ENCODE measurements at regions not wholly inside any gene's neighbourhood (a gene's known extent, or its start where the extent isn't known, plus 50 kb on each side); places are given as distances from the start of the nearest gene placed in this dataset.

GRCh38 chr10:93165367-93165766, 91.7 kb downstream of the CYP26A1 start:
- Histone ChIP-seq H3K27me3 (ENCODE audit: insufficient read depth, low read length, poor library complexity, severe bottlenecking) (no peaks in the 10 kb centered on the region), H3K4me1 (ENCODE audit: insufficient read depth, low read length, poor library complexity, severe bottlenecking) (no peaks in the 10 kb centered on the region), H3K9me3 (ENCODE audit: insufficient read depth, low read depth, low read length) (peaks cover 4% of the 10 kb centered on the region; the same call in 1 of the 2 replicates), H3K36me3 (ENCODE audit: insufficient read depth, low read length) (no peaks in the 10 kb centered on the region), H3F3A (ENCODE audit: low read depth) (no peaks in the 10 kb centered on the region), H3K79me2 (ENCODE audit: insufficient read depth, low read length) (no peaks in the 10 kb centered on the region), H2AFZ (ENCODE audit: low read length) (no peak overlapping the region), H4K20me1 (ENCODE audit: insufficient read depth, low read length, poor library complexity, severe bottlenecking) (no peaks in the 10 kb centered on the region), H3K9me2 (replicated peaks; ENCODE audit: low read depth, low read length) (no peaks in the 10 kb centered on the region), H3K4me3 (ENCODE audit: low read length, poor library complexity, severe bottlenecking) (no peak overlapping the region), H3K9ac (ENCODE audit: low read depth, low read length, poor library complexity, severe bottlenecking) (no peak overlapping the region), H3K4me2 (ENCODE audit: low read depth, low read length, poor library complexity, severe bottlenecking) (no peak overlapping the region)
- TF ChIP-seq EZH2phosphoT487 (IDR thresholded peaks at IDR 0.05; ENCODE audit: borderline replicate concordance) (no peak), CTCF (conservative IDR thresholded peaks at IDR 0.05; ENCODE audit: low read length) (no peak)

GRCh38 chr10:93166134-93166533, 92.4 kb downstream of the CYP26A1 start:
- Histone ChIP-seq H2AFZ (ENCODE audit: low read length) (no peak overlapping the region), H3K4me2 (ENCODE audit: low read depth, low read length, poor library complexity, severe bottlenecking) (no peak overlapping the region), H3K4me3 (ENCODE audit: low read length, poor library complexity, severe bottlenecking) (no peak overlapping the region)

GRCh38 chr10:93171837-93172236, 98.1 kb downstream of the CYP26A1 start:
- TF ChIP-seq EZH2phosphoT487 (IDR thresholded peaks at IDR 0.05; ENCODE audit: borderline replicate concordance) (no peak), CTCF (conservative IDR thresholded peaks at IDR 0.05; ENCODE audit: low read length) (no peak)
- Histone ChIP-seq H3K4me3 (ENCODE audit: low read length, poor library complexity, severe bottlenecking) (no peak overlapping the region), H3F3A (ENCODE audit: low read depth) (no peaks in the 10 kb centered on the region), H3K4me2 (ENCODE audit: low read depth, low read length, poor library complexity, severe bottlenecking) (no peak overlapping the region), H3K27me3 (ENCODE audit: insufficient read depth, low read length, poor library complexity, severe bottlenecking) (no peaks in the 10 kb centered on the region), H3K9me3 (ENCODE audit: insufficient read depth, low read depth, low read length) (peaks cover 7% of the 10 kb centered on the region; the same call in 1 of the 2 replicates), H3K4me1 (ENCODE audit: insufficient read depth, low read length, poor library complexity, severe bottlenecking) (no peaks in the 10 kb centered on the region), H3K9me2 (replicated peaks; ENCODE audit: low read depth, low read length) (no peaks in the 10 kb centered on the region), H4K20me1 (ENCODE audit: insufficient read depth, low read length, poor library complexity, severe bottlenecking) (no peaks in the 10 kb centered on the region), H3K79me2 (ENCODE audit: insufficient read depth, low read length) (no peaks in the 10 kb centered on the region), H3K36me3 (ENCODE audit: insufficient read depth, low read length) (no peaks in the 10 kb centered on the region), H2AFZ (ENCODE audit: low read length) (no peak overlapping the region), H3K9ac (ENCODE audit: low read depth, low read length, poor library complexity, severe bottlenecking) (no peak overlapping the region)

More at GRCh38 chr10:93166134-93166533, 92.4 kb downstream of the CYP26A1 start:
- no peaks in the 10 kb centered on the region for H3K36me3 ChIP-seq (ENCODE audit: insufficient read depth, low read length)
- no peaks in the 10 kb centered on the region for H4K20me1 ChIP-seq (ENCODE audit: insufficient read depth, low read length, poor library complexity, severe bottlenecking)
- no peaks in the 10 kb centered on the region for H3F3A ChIP-seq (ENCODE audit: low read depth)
- H3K27me3 ChIP-seq (ENCODE audit: insufficient read depth, low read length, poor library complexity, severe bottlenecking), result no peaks in the 10 kb centered on the region
- H3K9me2 ChIP-seq (replicated peaks; ENCODE audit: low read depth, low read length), result no peaks in the 10 kb centered on the region
- no peaks in the 10 kb centered on the region for H3K79me2 ChIP-seq (ENCODE audit: insufficient read depth, low read length)
- peaks cover 7% of the 10 kb centered on the region; the same call in 1 of the 2 replicates for H3K9me3 ChIP-seq (ENCODE audit: insufficient read depth, low read depth, low read length)
- no peak overlapping the region for H3K9ac ChIP-seq (ENCODE audit: low read depth, low read length, poor library complexity, severe bottlenecking)
- H3K4me1 ChIP-seq (ENCODE audit: insufficient read depth, low read length, poor library complexity, severe bottlenecking), result no peaks in the 10 kb centered on the region
- TF ChIP-seq CTCF (conservative IDR thresholded peaks at IDR 0.05; ENCODE audit: low read length), result no peak
- no peak for TF ChIP-seq EZH2phosphoT487 (IDR thresholded peaks at IDR 0.05; ENCODE audit: borderline replicate concordance)
